OCI-LY1 (cell line): ENCODE measurements at regions not wholly inside any gene's neighbourhood (a gene's known extent, or its start where the extent isn't known, plus 50 kb on each side); places are given as distances from the start of the nearest gene placed in this dataset.

Experiments used
- H2AFZ ChIP-seq: fragments of 200-600 bp; sonication (generic), shearing (Covaris generic); 2 replicates; pipeline ENCODE4 v1.6.0; 2014; ENCODE audit warnings: antibody characterized with exemption, mild to moderate bottlenecking, low read length
- H3F3A ChIP-seq: fragments of 200-600 bp; sonication (generic), shearing (Covaris generic); 2 replicates; pipeline ENCODE4 v1.6.0; 2014; ENCODE audit warnings: mild to moderate bottlenecking, antibody characterized with exemption, low read length, moderate library complexity; ENCODE audit not compliant: insufficient read depth
- H3K27ac ChIP-seq: fragments of 200-600 bp; sonication (generic); 2 replicates; pipeline ENCODE4 v1.5.1; 2014; ENCODE audit warnings: low read length, mixed run types, mild to moderate bottlenecking, low read depth; ENCODE audit not compliant: poor library complexity, severe bottlenecking
- H3K27me3 ChIP-seq: fragments of 200-600 bp; sonication (generic); 2 replicates; pipeline ENCODE4 v1.6.0; 2014; ENCODE audit warnings: antibody characterized with exemption, mild to moderate bottlenecking, low read length, moderate library complexity; ENCODE audit not compliant: insufficient read depth
- H3K36me3 ChIP-seq: fragments of 200-600 bp; sonication (generic); 2 replicates; pipeline ENCODE4 v1.6.1; 2014; ENCODE audit warnings: mild to moderate bottlenecking, antibody characterized with exemption, low read length, moderate library complexity, mixed read lengths; ENCODE audit not compliant: insufficient read depth
- H3K4me1 ChIP-seq: fragments of 200-600 bp; sonication (generic); 2 replicates; pipeline ENCODE4 v1.5.1; 2014; ENCODE audit warnings: mild to moderate bottlenecking, low read length, moderate library complexity; ENCODE audit not compliant: insufficient read depth, severe bottlenecking
- H3K4me2 ChIP-seq: fragments of 200-600 bp; sonication (generic), shearing (Covaris generic); 2 replicates; pipeline ENCODE4 v1.6.1; 2014; ENCODE audit warnings: low read length
- H3K4me3 ChIP-seq: fragments of 200-600 bp; sonication (generic); 2 replicates; pipeline ENCODE4 v1.5.1; 2014; ENCODE audit warnings: low read length, low read depth, mild to moderate bottlenecking, mixed read lengths; ENCODE audit not compliant: poor library complexity, severe bottlenecking
- H3K79me2 ChIP-seq: fragments of 200-600 bp; shearing (Covaris generic); 2 replicates; pipeline ENCODE4 v1.6.1; 2016; ENCODE audit warnings: mixed run types, low read length, mixed read lengths; ENCODE audit not compliant: insufficient read depth
- H3K9ac ChIP-seq: fragments of 200-600 bp; sonication (generic), shearing (Covaris generic); 2 replicates; pipeline ENCODE4 v1.6.1; 2014; ENCODE audit warnings: mild to moderate bottlenecking, low read length, mixed read lengths
- H3K9me2 ChIP-seq: fragments of 200-600 bp; sonication (generic), shearing (Covaris generic); 2 replicates; pipeline ENCODE4 v1.6.1; 2014; ENCODE audit warnings: low read depth, mild to moderate bottlenecking, low read length, mixed read lengths
- H3K9me3 ChIP-seq: fragments of 200-600 bp; shearing (Covaris generic); 2 replicates; pipeline ENCODE4 v1.6.1; 2014; ENCODE audit warnings: low read length, mixed read lengths
- H4K20me1 ChIP-seq: fragments of 200-600 bp; sonication (generic), shearing (Covaris generic); 2 replicates; pipeline ENCODE4 v1.6.0; 2016; ENCODE audit warnings: mild to moderate bottlenecking, low read length; ENCODE audit not compliant: insufficient read depth
- CTCF ChIP-seq: fragments of 200-600 bp; sonication (generic), shearing (Covaris generic); IDR thresholded peaks from 2 replicates; pipeline ENCODE4 v1.5.1; 2017; ENCODE audit warnings: mild to moderate bottlenecking, antibody characterized with exemption, low read length, moderate library complexity, mixed read lengths
- EZH2 ChIP-seq: fragments of 200-600 bp; sonication (generic), shearing (Covaris generic); IDR thresholded peaks from 2 replicates; pipeline ENCODE4 v1.8.0; 2017; ENCODE audit warnings: borderline replicate concordance, mixed run types, mild to moderate bottlenecking, antibody characterized with exemption, low read length, moderate library complexity, mixed read lengths

- H3K36me3 ChIP-seq = no peaks in the 10 kb centered on the region
- H3K27ac ChIP-seq = no peak overlapping the region
- TF ChIP-seq CTCF = no peak
- TF ChIP-seq EZH2 = no peak
- no peak overlapping the region for H3K4me2 ChIP-seq
- H3K9ac ChIP-seq = no peak overlapping the region
- no peaks in the 10 kb centered on the region for H3K9me2 ChIP-seq
- H3F3A ChIP-seq = no peaks in the 10 kb centered on the region
- no peaks in the 10 kb centered on the region for H3K4me1 ChIP-seq
- H4K20me1 ChIP-seq = no peaks in the 10 kb centered on the region
- no peaks in the 10 kb centered on the region for H3K9me3 ChIP-seq
- no peaks in the 10 kb centered on the region for H3K79me2 ChIP-seq
- no peak overlapping the region for H2AFZ ChIP-seq
- H3K27me3 ChIP-seq = no peaks in the 10 kb centered on the region
- H3K4me3 ChIP-seq = no peak overlapping the region
These were observed 1183.0 kb downstream of the TECRL start for GRCh38 chr4:63226229-63226628.

- Histone ChIP-seq H4K20me1 (no peaks in the 10 kb centered on the region), H3K4me3 (no peak overlapping the region), H3K9ac (no peak overlapping the region), H3F3A (no peaks in the 10 kb centered on the region), H2AFZ (no peak overlapping the region), H3K4me1 (no peaks in the 10 kb centered on the region), H3K9me3 (no peaks in the 10 kb centered on the region), H3K36me3 (no peaks in the 10 kb centered on the region), H3K27me3 (no peaks in the 10 kb centered on the region), H3K79me2 (no peaks in the 10 kb centered on the region), H3K27ac (no peak overlapping the region), H3K4me2 (no peak overlapping the region), H3K9me2 (no peaks in the 10 kb centered on the region)
- TF ChIP-seq CTCF (no peak), EZH2 (no peak)
These were observed 1186.8 kb downstream of the TECRL start for GRCh38 chr4:63222466-63222865.

- Histone ChIP-seq H3K4me3 (no peak overlapping the region), H3K27ac (no peak overlapping the region), H2AFZ (no peak overlapping the region), H3K79me2 (no peaks in the 10 kb centered on the region), H3F3A (no peaks in the 10 kb centered on the region), H4K20me1 (no peaks in the 10 kb centered on the region), H3K9me2 (no peaks in the 10 kb centered on the region), H3K9ac (no peak overlapping the region), H3K4me1 (no peaks in the 10 kb centered on the region), H3K9me3 (no peaks in the 10 kb centered on the region), H3K36me3 (no peaks in the 10 kb centered on the region), H3K27me3 (no peaks in the 10 kb centered on the region), H3K4me2 (no peak overlapping the region)
- TF ChIP-seq CTCF (no peak), EZH2 (no peak)
These were observed 1187.8 kb downstream of the TECRL start for GRCh38 chr4:63221477-63221876.
